MM.1S (cell line): ENCODE measurements at regions not wholly inside any gene's neighbourhood (a gene's known extent, or its start where the extent isn't known, plus 50 kb on each side); places are given as distances from the start of the nearest gene placed in this dataset.

Experiments
- CTCF ChIP-seq: fragments of 300-600 bp; sonication (generic); IDR thresholded peaks from 2 replicates; pipeline ENCODE4 v1.5.1; 2016; ENCODE audit warnings: antibody characterized with exemption, low read length, mixed read lengths
- EZH2 ChIP-seq: fragments of 300-600 bp; sonication (generic); optimal IDR thresholded peaks from 2 replicates; pipeline ENCODE3; 2017; ENCODE audit warnings: low read depth, mild to moderate bottlenecking, antibody characterized with exemption, low read length, mixed read lengths
- EZH2phosphoT487 ChIP-seq: fragments of 300-600 bp; sonication (generic); IDR thresholded peaks from 2 replicates; pipeline ENCODE4 v1.6.1; 2018; ENCODE audit warnings: antibody characterized with exemption, low read length

GRCh38 chr4:137693641-137694040, 161.3 kb upstream of the PCDH18 start:
- TF ChIP-seq CTCF: no peak
- TF ChIP-seq EZH2: no peak
- no peak for TF ChIP-seq EZH2phosphoT487
